ENCODE measurements at regions not wholly inside any gene's neighbourhood (a gene's known extent, or its start where the extent isn't known, plus 50 kb on each side); places are given as distances from the start of the nearest gene placed in this dataset.

DNA sequence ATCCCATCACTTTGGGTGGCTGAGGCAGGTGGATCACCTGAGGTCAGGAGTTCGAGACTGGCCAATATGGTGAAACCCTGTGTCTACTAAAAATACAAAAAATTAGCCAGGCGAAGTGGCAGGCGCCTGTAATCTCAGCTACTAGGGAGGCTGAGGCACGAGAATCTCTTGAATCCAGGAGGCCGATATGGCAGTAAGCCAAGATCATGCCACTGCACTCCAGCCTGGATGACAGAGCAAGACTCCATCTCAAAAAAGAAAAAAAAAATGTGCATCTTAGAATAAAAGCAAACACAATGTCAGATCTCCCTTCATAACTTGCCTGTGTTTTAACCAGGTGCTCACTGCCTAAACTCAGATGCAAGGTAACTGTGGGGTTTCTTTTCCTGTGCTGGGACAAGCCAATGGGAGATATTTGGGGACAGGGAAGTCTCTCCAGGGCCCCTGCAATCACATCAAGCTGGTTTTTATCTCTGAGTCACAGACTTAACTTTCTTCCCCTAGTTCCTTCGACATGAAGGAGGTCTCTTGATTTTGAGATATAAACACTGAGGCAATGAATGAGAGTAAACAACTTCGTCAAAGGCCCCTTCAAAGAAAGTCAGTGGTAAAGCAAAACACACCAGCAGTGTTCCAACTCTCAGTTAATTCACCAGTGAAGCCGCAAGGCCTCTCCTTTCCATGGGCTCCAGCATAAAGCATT, 99.1 kb downstream of the SNX18 start:
- TF ChIP-seq, protein P1, sequence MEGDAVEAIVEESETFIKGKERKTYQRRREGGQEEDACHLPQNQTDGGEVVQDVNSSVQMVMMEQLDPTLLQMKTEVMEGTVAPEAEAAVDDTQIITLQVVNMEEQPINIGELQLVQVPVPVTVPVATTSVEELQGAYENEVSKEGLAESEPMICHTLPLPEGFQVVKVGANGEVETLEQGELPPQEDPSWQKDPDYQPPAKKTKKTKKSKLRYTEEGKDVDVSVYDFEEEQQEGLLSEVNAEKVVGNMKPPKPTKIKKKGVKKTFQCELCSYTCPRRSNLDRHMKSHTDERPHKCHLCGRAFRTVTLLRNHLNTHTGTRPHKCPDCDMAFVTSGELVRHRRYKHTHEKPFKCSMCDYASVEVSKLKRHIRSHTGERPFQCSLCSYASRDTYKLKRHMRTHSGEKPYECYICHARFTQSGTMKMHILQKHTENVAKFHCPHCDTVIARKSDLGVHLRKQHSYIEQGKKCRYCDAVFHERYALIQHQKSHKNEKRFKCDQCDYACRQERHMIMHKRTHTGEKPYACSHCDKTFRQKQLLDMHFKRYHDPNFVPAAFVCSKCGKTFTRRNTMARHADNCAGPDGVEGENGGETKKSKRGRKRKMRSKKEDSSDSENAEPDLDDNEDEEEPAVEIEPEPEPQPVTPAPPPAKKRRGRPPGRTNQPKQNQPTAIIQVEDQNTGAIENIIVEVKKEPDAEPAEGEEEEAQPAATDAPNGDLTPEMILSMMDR (conservative IDR thresholded peaks at IDR 0.05 in 1 of 2, IDR thresholded peaks at IDR 0.05 in 1 of 2; ENCODE audit: low read depth in 1 of 2, low read length in 2 of 2): no peak
- TF ChIP-seq EZH2 (IDR thresholded peaks at IDR 0.05; ENCODE audit: low read length, missing control alignments): no peak
